ENCODE measurements at regions not wholly inside any gene's neighbourhood (a gene's known extent, or its start where the extent isn't known, plus 50 kb on each side); places are given as distances from the start of the nearest gene placed in this dataset.

DNA sequence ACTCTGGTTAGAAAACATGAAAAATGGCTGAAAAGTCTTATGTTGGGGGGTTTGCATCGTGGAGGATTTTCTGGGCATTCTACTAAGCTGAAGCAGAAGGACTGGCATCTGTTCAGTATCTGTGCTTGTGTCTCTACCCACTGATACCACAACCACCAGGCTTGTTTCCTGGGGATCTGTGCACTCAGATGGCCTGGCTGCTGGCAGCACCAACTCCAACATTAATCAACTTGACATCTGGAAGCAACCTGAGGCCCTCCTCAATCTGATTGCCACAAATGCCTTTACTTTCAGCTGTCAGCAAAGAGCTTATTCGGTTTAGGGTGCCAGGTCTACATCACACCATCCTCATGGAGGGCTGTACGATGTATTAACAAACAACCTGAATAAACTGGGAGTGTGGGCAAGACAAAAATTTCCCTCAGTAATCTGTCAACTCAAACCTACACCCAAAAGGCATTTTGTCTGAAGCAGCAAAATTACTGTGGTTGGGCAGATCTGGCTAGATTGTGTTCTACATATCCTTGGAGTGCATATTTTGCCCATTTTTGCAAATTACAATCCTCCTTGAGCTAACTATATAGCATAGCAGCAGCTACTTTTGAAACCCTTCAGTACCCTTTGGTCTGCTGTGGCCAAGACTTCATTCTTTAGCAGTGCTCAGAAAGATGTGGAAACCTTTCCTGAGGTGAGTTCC lies 74.6 kb downstream of the FOXD1 start:
- CTCF ChIA-PET, result no interaction called here
- Histone ChIP-seq H3K27me3 (replicated peaks in 1 of 2; ENCODE audit: control insufficient read depth in 2 of 2, insufficient read depth in 2 of 2, low read length in 1 of 2) (peaks cover 4 to 6% of the 10 kb centered on the region in 2 experiments; a peak in 3 of 4 replicates), H3K4me3 (no peak overlapping the region), H3K36me3 (ENCODE audit: control insufficient read depth in 2 of 2, insufficient read depth in 2 of 2, low read length in 1 of 2) (no peaks in the 10 kb centered on the region), H3K27ac (ENCODE audit: control insufficient read depth, insufficient read depth) (no peak overlapping the region), H3K9me3 (replicated peaks; ENCODE audit: control insufficient read depth, insufficient read depth, low read length) (no peaks in the 10 kb centered on the region), H2AFZ (ENCODE audit: control insufficient read depth, low read depth, low read length) (no peak overlapping the region), H3K4me1 (ENCODE audit: control insufficient read depth, insufficient read depth, low read length) (no peaks in the 10 kb centered on the region), H3K79me2 (ENCODE audit: control insufficient read depth, insufficient read depth, low read length) (no peaks in the 10 kb centered on the region), H3K9ac (ENCODE audit: control insufficient read depth, insufficient read depth, low read length) (no peak overlapping the region), H4K20me1 (ENCODE audit: control insufficient read depth, insufficient read depth) (no peaks in the 10 kb centered on the region), H3K4me2 (ENCODE audit: control insufficient read depth, insufficient read depth) (no peak overlapping the region)
- no peak for FAIRE-seq
- no TSS peak for BruUV-seq (replicated peaks)
- TF ChIP-seq IKZF1 (conservative IDR thresholded peaks at IDR 0.05) (no peak), EED (IDR thresholded peaks at IDR 0.05; ENCODE audit: low read depth) (no peak), TARDBP (IDR thresholded peaks at IDR 0.05; ENCODE audit: borderline replicate concordance) (no peak), SRF (IDR thresholded peaks at IDR 0.05; ENCODE audit: low read depth in 2 of 2, low read length in 2 of 2) (no peak), ZSCAN29 (IDR thresholded peaks at IDR 0.05) (no peak), POLR2AphosphoS5 (IDR thresholded peaks at IDR 0.05; ENCODE audit: low read length) (no peak), ZBTB11 (CRISPR knock-in tag; IDR thresholded peaks at IDR 0.05) (no peak), SMAD5 (IDR thresholded peaks at IDR 0.05; ENCODE audit: low read depth) (no peak), STAT3 (IDR thresholded peaks at IDR 0.05; ENCODE audit: low read depth, low read length) (no peak)
- TF ChIP-seq, protein P1, sequence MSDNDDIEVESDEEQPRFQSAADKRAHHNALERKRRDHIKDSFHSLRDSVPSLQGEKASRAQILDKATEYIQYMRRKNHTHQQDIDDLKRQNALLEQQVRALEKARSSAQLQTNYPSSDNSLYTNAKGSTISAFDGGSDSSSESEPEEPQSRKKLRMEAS (IDR thresholded peaks at IDR 0.05; ENCODE audit: low read depth, low read length), result no peak
- RAD21 ChIA-PET (ENCODE audit: unreplicated experiment), result no interaction called here
- no peak for DNase-seq (ENCODE audit: low read depth, low spot score)
- in situ Hi-C loops (cut with MboI), result no loop called here
- intact Hi-C loops (cut with micrococcal nuclease; ENCODE audit: unreplicated experiment), result no loop called here
- POLR2A ChIA-PET, result no interaction called here
- WGBS (ENCODE audit: insufficient coverage, insufficient replicate concordance, low lambda C conversion rate, missing lambda C conversion rate), result 17% methylated on average over 3 of the region's 3 CpGs
- no peak for ATAC-seq
- SMC1A ChIA-PET (ENCODE audit: uncharacterized antibody, unreplicated experiment), result interaction anchor here (0.5 to 0.6 kb wide), 2 partner anchors 16 to 79 kb away, joined by 3 read pairs; no protein-coding TSS in a partner anchor
